IPS-NIHi7 (cell line): ENCODE measurements at regions not wholly inside any gene's neighbourhood (a gene's known extent, or its start where the extent isn't known, plus 50 kb on each side); places are given as distances from the start of the nearest gene placed in this dataset.

ENCODE experiments used
- DNase-seq: peaks from one replicate; pipeline ENCODE4 v3.0.0; 2012; ENCODE audit warnings: mixed read lengths; ENCODE audit errors: extremely low spot score

- peak; percentile 65 for DNase-seq
Measured at GRCh38 chr3:184659797-184660301, 52.0 kb downstream of the MAGEF1 start.

DNA sequence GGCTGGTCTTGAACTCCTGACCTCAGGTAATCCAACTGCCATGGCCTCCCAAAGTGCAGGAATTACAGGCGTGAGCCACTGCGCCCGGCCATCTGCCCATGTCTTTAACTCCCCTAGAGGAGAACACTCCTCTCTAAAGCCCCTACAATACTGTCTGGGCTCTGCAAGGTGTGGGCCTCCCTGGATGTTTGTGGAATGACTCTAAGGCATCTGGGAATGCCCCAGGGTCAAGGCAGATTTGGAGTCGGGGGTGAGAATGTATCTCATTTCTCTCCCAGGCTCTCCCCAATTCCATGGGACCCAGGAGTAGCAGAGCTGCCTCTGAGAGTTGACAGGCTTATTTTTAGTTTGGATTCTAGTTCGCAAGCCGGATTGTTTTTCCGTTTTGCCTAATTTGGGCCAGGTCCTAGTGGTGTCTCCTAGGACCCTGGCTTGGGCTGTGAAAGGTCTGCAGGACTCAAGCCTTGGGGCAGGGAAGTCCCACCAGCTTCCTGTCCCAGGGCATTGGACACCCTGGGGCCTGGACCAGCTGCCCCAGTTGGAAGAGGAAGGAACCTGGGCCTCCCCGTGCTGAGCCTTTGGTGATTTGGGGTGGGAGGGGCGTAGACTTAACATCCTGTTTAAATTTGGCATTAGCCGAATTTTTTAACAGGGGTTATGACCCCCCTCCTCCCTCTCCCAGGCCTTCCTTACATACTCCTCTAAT is 53.5 kb downstream of the MAGEF1 start:
- DNase-seq, result no peak

DNA sequence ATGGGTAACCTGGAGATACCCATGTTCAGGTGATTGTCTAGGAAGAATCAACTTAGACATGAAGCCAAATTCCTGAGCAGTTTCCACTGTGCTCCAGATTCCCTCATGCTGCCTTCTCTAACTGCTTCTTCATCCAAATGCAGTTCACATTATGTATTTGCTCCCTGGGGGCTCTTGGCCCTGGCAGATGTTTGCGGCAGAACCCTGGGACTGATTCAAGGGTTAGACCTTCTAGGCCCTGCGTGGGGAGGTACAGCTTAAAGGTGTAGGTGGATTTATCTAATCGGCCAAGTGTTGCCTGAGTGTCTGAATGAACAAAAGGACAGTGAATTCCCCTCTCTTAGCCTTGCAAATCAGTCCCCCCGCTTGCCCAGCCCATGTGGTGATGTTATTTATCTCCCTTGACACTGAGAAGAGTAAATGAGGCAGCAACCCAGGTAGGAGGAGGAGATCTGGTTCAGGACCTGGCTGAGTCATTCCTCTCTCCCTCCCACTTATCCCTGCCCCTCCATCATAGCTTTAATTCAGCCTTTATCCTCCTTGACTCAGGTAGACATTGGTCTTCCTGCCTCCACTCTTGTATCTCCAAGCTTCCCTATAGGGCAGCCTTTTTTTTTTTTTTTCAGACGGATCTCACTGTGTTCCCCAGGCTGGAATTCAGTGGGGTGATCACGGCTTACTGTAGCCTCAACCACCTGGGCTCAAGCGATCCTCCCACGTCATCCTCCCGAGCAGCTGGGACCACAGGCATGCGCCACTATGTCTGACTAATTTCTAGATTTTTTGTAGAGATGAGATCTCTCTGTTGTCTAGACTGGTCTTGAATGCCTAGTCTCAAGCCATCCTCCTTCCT is 54.8 kb downstream of the MAGEF1 start:
- DNase-seq, result peak; percentile 78

DNA sequence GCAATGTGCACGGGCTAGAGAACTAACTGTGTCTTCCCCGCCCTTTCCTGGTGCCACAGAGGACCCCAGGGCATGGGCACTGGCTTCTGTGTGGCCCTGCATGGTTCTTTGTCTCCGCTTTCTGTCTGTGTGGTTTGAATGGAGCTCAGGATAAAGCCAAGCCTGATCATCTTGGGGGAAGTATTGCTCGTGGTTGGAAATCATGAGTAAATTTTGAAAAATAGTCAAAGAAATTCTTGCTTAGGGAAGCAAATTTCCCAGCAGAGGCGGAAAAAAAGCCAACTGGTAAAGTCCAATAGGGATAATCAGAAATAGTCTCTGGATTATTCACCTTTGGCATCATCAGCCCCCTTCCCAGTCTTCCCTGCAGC is 55.4 kb downstream of the MAGEF1 start:
- no peak for DNase-seq

GRCh38 chr3:184655597-184655996 is 56.3 kb downstream of the MAGEF1 start:
- DNase-seq, result no peak

GRCh38 chr3:184654375-184654774 is 57.5 kb downstream of the MAGEF1 start:
- DNase-seq, result no peak

DNA sequence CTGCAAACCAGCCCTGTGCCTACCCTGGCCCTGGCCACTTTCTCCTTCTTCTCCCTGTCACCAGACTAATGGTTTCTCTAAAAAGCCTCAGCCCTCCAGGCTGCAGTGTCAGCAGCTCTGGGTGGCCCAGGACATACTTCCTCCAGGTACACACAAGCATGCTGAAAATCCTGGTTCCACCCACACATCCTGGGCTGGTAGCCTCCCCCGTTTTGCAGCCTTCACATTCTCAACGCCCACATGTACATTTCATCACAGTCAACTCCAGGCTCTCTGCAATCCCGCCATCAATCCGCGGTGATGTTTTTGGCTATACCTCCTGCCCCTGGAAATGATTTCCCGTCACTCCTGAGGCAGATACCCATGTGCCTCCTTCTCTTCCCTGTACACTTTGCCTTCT is 59.4 kb downstream of the MAGEF1 start:
- DNase-seq, result no peak

- no peak for DNase-seq
Measured at GRCh38 chr3:184651904-184652303, 60.0 kb downstream of the MAGEF1 start.

DNA sequence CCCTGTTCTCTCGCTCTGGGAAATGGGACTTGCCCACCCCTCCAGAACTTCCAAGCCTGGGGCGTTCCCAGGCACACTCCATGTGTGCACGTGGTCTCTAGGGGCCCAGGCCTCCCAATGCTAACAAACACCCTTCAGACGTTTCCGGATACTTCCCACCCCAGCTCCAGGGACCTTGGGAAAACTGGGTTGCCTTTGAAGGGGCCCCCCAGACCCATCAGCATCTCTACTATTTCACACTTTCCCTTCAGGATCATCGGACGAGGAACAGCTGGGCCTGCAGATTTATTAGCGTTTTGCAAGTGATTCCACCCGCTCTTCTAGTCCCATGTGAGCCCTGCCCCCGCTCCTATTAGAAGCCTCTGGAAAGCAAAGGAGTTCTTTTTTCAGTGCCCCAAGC is 63.2 kb downstream of the MAGEF1 start:
- no peak for DNase-seq

DNA sequence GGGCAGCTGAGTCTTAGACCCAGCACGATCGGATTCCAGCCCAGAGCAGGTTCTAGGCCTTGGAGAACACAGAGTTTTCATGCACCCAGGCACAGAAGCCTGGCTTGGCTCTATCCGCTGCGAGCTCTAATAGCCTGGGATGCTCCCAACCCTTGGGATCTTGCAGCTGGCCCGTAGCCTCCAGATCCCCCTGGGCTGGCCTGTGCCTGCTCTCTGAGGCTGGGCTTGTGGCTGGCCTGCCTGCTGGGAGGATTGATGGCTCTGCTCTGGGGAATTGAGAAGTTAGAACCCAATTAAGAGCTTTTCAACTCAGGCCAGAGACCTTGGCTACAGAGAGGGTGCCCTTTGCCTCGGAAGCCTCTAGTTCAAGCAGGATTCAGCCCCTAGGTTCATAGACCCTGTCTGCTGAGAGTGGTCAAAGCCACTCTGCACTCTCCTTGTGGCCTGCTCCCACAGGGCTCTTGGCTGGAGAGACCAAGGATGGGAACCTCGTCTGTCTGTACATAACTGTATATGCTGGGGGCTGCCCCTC is 64.4 kb downstream of the MAGEF1 start:
- no peak for DNase-seq

- DNase-seq, result no peak
Measured at GRCh38 chr3:184645336-184645735, 66.5 kb downstream of the MAGEF1 start.

- DNase-seq, result no peak
Measured at GRCh38 chr3:184643442-184643841, 68.4 kb downstream of the MAGEF1 start.

- no peak for DNase-seq
Measured at GRCh38 chr3:184642631-184643285, 69.1 kb downstream of the MAGEF1 start.

DNA sequence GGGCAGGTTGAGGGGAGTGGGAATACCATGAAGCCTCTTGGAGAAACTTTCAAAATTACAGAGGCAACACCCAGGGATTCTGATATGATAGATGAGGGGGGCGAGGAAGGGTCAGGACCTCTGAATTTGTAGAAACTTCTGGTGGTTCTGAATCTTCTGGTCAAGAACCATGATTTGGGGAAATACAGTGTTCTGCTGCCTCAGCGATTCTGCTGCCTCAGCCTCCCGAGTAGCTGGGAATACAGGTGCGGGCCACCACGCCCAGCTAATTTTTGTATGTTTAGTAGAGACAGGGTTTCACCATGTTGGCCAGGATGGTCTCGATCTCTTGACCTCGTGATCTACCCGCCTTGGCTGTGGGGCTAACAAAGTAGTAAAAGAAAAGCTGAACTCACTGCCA is 70.4 kb downstream of the MAGEF1 start:
- no peak for DNase-seq

- no peak for DNase-seq
Measured at GRCh38 chr3:184639351-184639750, 72.5 kb downstream of the MAGEF1 start.

DNA sequence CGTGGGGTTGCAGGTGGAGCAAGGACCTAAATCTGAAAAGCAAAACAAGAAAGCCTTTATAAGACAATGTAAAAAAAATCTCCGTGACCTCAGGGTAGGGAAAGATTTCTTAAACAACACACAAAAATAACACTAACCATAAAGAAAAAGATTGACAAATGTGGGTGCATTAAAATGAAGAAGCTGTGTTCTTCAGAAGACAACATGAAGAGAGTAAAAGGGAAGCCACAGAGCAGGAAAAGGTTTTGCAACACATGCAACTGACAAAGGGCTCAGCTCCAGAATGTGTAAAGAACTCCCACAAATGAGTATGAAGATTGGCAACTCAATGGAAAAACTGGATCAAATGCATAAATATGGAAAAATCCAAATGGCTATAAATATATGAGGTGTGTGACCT is 74.2 kb downstream of the MAGEF1 start:
- no peak for DNase-seq

- peak; percentile 67 for DNase-seq
Measured at GRCh38 chr3:184636741-184637316, 75.0 kb downstream of the MAGEF1 start.

DNA sequence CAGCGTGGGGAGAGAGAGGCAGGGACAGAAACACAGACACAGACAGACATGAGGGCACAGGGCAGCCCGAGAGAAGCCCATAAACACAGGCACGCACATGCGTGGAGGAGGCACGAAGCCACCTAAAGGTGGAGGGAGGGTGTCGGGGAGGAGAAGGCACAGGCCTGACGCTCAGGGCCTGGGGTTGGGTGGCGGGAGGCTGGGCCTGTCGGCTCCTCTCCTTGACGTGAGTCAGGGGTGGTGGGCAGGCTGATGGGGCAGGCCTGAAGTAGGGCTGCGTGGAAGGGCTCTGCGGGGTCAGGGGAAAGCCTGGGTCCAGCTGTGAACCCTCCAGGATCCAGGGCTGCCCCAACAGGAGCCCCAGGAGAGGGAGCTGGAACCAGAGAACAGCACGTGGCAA is 74.2 kb downstream of the EPHB3 start:
- no peak for DNase-seq

- no peak for DNase-seq
Measured at GRCh38 chr3:184635126-184635525, 73.5 kb downstream of the EPHB3 start.

DNA sequence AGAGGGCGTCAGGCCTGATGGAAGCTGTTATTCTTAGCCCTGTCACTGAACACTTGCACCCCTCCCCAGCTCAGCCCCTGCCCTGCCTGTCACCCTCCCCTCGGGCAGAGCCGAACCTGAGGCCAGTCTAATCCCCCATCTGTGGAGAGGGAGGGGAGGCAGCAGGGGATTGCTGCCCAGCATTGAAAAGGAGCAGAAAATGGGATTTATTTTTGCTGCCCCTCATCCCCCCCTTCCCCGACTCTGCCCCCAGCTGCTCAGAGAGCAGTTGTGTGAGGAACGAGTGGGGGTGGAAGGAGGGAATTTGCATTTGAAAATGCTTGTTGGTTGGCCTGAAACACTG is 71.6 kb downstream of the EPHB3 start:
- DNase-seq, result no peak

DNA sequence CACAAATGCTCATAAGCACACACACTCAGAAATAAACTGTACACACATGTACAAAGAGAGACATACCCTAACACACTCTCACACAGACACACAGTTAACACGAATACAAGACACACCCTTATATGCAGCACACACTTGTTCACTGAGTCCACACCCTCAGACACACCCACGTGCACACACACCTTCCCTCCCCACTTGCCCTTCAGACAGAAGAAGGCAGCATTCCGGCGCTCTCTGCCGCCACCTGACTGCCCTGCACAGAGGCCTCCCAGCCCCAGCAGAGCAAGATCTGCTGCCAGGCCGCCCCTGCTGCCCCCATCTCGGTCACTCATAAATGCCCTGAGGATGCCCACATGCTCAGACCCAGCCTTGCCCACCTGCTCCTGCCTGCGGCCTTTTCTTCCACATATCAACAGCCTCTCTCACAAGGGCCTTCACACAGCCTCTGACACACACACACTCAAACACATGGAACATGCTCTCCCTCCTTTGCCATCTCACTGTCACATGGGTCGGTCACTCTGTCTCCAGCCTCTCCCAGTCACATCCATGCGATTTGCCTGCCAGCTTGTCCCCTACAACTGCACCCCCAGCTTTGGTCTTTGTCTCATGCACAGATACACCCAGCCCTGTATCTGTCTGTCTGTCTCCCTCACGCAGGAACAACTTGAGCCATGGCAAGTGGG is 71.1 kb downstream of the EPHB3 start:
- no peak for DNase-seq
